A549 (cell line): ENCODE measurements at regions not wholly inside any gene's neighbourhood (a gene's known extent, or its start where the extent isn't known, plus 50 kb on each side); places are given as distances from the start of the nearest gene placed in this dataset.

Experiments used
- ATAC-seq, 2 experiments: fragments of 200-7000 bp in 1 of 2; fragments of >200 bp in 1 of 2; cut with Nextera tagmentation in 1 of 2; cut with Tn5 transposase in 1 of 2; 3 replicates each; pipeline versions ENCODE4 v1.8.0 to v1.9.1; 2018 to 2020; ENCODE audit warnings: mild to moderate bottlenecking in 1 of 2, moderate library complexity in 1 of 2
- CTCF ChIA-PET: fragments of 300-600 bp; sonication (Branson Sonifier 250); formaldehyde crosslinking; extraction: SDS; loops from one replicate; lab custom pipeline; 2021; ENCODE audit warnings: antibody characterized with exemption, inconsistent platforms; lab: Yijun Ruan, JAX
- POLR2A ChIA-PET: fragments of 350-600 bp; formaldehyde crosslinking; extraction: SDS; loops from one replicate; lab custom pipeline; 2021; ENCODE audit warnings: antibody characterized with exemption, inconsistent platforms; lab: Yijun Ruan, JAX
- DNase-seq, 2 experiments: peaks; one replicate each; pipeline versions ENCODE4 v3.0.0 to v3.0.0-alpha.2; 2011 to 2016; ENCODE audit warnings: low read depth in 1 of 2, low spot score in 1 of 2
- FAIRE-seq: peaks from 2 replicates; lab custom pipeline; 2011; peaks lifted over from hg19 to GRCh38; lab: Jason Lieb, UNC
- H3K27ac ChIP-seq, 2 experiments: fragments of >200 bp; sonication (Bioruptor Twin); formaldehyde crosslinking; 3 replicates each; pipeline ENCODE4 v1.5.1; 2016 to 2017
- H3K4me1 ChIP-seq: fragments of >200 bp; sonication (Bioruptor Twin); formaldehyde crosslinking; 3 replicates; pipeline ENCODE4 v1.6.1; 2016
- H3K4me2 ChIP-seq: fragments of >200 bp; sonication (Bioruptor Twin); formaldehyde crosslinking; 3 replicates; pipeline ENCODE4 v1.6.1; 2016
- H3K4me3 ChIP-seq: fragments of >200 bp; sonication (Bioruptor Twin); formaldehyde crosslinking; 3 replicates; pipeline ENCODE4 v1.5.1; 2016
- H3K9me3 ChIP-seq: fragments of >200 bp; sonication (Bioruptor Twin); formaldehyde crosslinking; 3 replicates; pipeline ENCODE4 v1.6.1; 2016
- BHLHE40 ChIP-seq: IDR thresholded peaks from 2 replicates; pipeline ENCODE4 v1.6.1; 2012; ENCODE audit warnings: low read depth, low read length, inconsistent platforms
- CBX8 ChIP-seq: fragments of 200-600 bp; sonication (generic); IDR thresholded peaks from 2 replicates; pipeline ENCODE4 v1.6.1; 2016
- CTCF ChIP-seq: fragments of >200 bp; sonication (Bioruptor Twin); formaldehyde crosslinking; IDR thresholded peaks from 3 replicates; pipeline ENCODE4 v1.5.1; 2016
- E2F6 ChIP-seq: IDR thresholded peaks from 2 replicates; pipeline ENCODE4 v1.6.1; 2012; ENCODE audit warnings: low read depth, borderline replicate concordance
- EP300 ChIP-seq, 2 experiments: fragments of >200 bp; sonication (Bioruptor Twin); formaldehyde crosslinking; IDR thresholded peaks; 2 replicates in 1 of 2; 3 replicates in 1 of 2; pipeline ENCODE4 v1.6.1; 2016 to 2017
- FOXS1 ChIP-seq: fragments of 250-450 bp; sonication (Bioruptor Pico); IDR thresholded peaks from 2 replicates; pipeline ENCODE4 v1.5.0; 2020; ENCODE audit warnings: mild to moderate bottlenecking, moderate library complexity
- HES2 ChIP-seq: fragments of >200 bp; sonication (Bioruptor Twin); formaldehyde crosslinking; IDR thresholded peaks from 2 replicates; pipeline ENCODE4 v1.6.1; 2016
- HMGXB4 ChIP-seq: fragments of 250-450 bp; sonication (Bioruptor Pico); IDR thresholded peaks from 2 replicates; pipeline ENCODE4 v1.5.0; 2021; ENCODE audit warnings: mild to moderate bottlenecking, moderate library complexity, borderline replicate concordance
- HOXB13 ChIP-seq: fragments of 250-450 bp; sonication (Bioruptor Pico); IDR thresholded peaks from 2 replicates; pipeline ENCODE4 v1.5.0; 2020; ENCODE audit warnings: low read depth, mild to moderate bottlenecking, moderate library complexity
- KDM1A ChIP-seq: fragments of 200-600 bp; sonication (generic); IDR thresholded peaks from 2 replicates; pipeline ENCODE4 v1.6.1; 2016; ENCODE audit warnings: low read depth, mild to moderate bottlenecking
- KDM5A ChIP-seq: fragments of 200-600 bp; sonication (generic); IDR thresholded peaks from 2 replicates; pipeline ENCODE4 v1.6.1; 2016; ENCODE audit warnings: antibody characterized with exemption, mild to moderate bottlenecking
- MAZ ChIP-seq: fragments of 150-350 bp; IDR thresholded peaks from 2 replicates; pipeline ENCODE4 v1.6.1; 2014; ENCODE audit warnings: antibody characterized with exemption, low read depth, low read length, borderline replicate concordance
- NPAS2 ChIP-seq: fragments of 250-450 bp; sonication (Bioruptor Pico); IDR thresholded peaks from 2 replicates; pipeline ENCODE4 v1.8.0; 2022; ENCODE audit warnings: mild to moderate bottlenecking, moderate library complexity, borderline replicate concordance
- PHF8 ChIP-seq: fragments of 200-600 bp; sonication (generic); IDR thresholded peaks from 2 replicates; pipeline ENCODE4 v1.6.1; 2016; ENCODE audit warnings: low read depth, mild to moderate bottlenecking, antibody characterized with exemption, moderate library complexity, borderline replicate concordance
- RFX5 ChIP-seq: fragments of 450-650 bp; IDR thresholded peaks from 2 replicates; pipeline ENCODE4 v1.7.1; 2014; ENCODE audit warnings: antibody characterized with exemption, mild to moderate bottlenecking, moderate library complexity
- SMC3 ChIP-seq: fragments of >200 bp; sonication (Bioruptor Twin); formaldehyde crosslinking; IDR thresholded peaks from 3 replicates; pipeline ENCODE4 v1.6.1; 2018; ENCODE audit warnings: inconsistent platforms
- TFCP2L1 ChIP-seq: fragments of 250-450 bp; sonication (Bioruptor Pico); IDR thresholded peaks from 2 replicates; pipeline ENCODE4 v1.5.0; 2021; ENCODE audit warnings: mild to moderate bottlenecking
- ZC3H11A ChIP-seq: fragments of 450-650 bp; IDR thresholded peaks from 2 replicates; pipeline ENCODE4 v1.6.1; 2014; ENCODE audit warnings: antibody characterized with exemption, mild to moderate bottlenecking
- WGBS: methylation state at CpG from one replicate; pipeline ENCODE4 v1.1.6; 2017; ENCODE audit errors: missing lambda C conversion rate; 5-methylcytosine and 5-hydroxymethylcytosine counted together

- CTCF ChIA-PET: interaction anchor here (0.9 kb wide), 1 partner anchor 11 kb away, joined by 3 read pairs; no protein-coding TSS in a partner anchor
- POLR2A ChIA-PET: no interaction called here
- no peak overlapping the region for H3K4me2 ChIP-seq
- TF ChIP-seq HES2 (no peak), KDM1A (no peak), TFCP2L1 (CRISPR knock-in tag) (no peak), ZC3H11A (no peak), NPAS2 (no peak), FOXS1 (CRISPR knock-in tag) (no peak), CBX8 (no peak)
- H3K4me1 ChIP-seq: no peaks in the 10 kb centered on the region
- DNase-seq (no peak), ATAC-seq (no peak), FAIRE-seq (no peak)
- H3K9me3 ChIP-seq: no peaks in the 10 kb centered on the region
- no peak overlapping the region for H3K4me3 ChIP-seq
- H3K27ac ChIP-seq: no peak overlapping the region
- 4% methylated on average over 3 of the region's 3 CpGs for WGBS
These were observed 368.0 kb downstream of the GALR1 start for GRCh38 chr18:77617694-77618093.

- ATAC-seq (no peak), DNase-seq (no peak), FAIRE-seq (no peak)
- no peaks in the 10 kb centered on the region for H3K9me3 ChIP-seq
- ChIA-PET CTCF (no interaction called here), POLR2A (no interaction called here)
- no peak overlapping the region for H3K27ac ChIP-seq
- H3K4me2 ChIP-seq: no peak overlapping the region
- TF ChIP-seq HOXB13 (CRISPR knock-in tag) (no peak), MAZ (no peak), KDM5A (no peak)
- H3K4me1 ChIP-seq: no peaks in the 10 kb centered on the region
- H3K4me3 ChIP-seq: no peak overlapping the region
These were observed 369.9 kb downstream of the GALR1 start for GRCh38 chr18:77619525-77619924.

- DNase-seq: no peak
- 22% methylated on average over 7 of the region's 8 CpGs for WGBS
These were observed 372.5 kb downstream of the GALR1 start for GRCh38 chr18:77622009-77622692.

More at GRCh38 chr18:77622009-77622692, 372.5 kb downstream of the GALR1 start:
- H3K4me2 ChIP-seq: no peak overlapping the region; the same call in 2 of the 3 replicates
- H3K4me1 ChIP-seq: no peaks in the 10 kb centered on the region
- POLR2A ChIA-PET: no interaction called here
- CTCF ChIA-PET: no interaction called here
- H3K27ac ChIP-seq: no peak overlapping the region
- H3K4me3 ChIP-seq: no peak overlapping the region
- TF ChIP-seq CTCF: no peak
- TF ChIP-seq EP300 (IDR thresholded peaks at IDR 0.05): no peak
- no peak for TF ChIP-seq SMC3
- TF ChIP-seq HMGXB4 (CRISPR knock-in tag): no peak
- TF ChIP-seq HES2: no peak
- TF ChIP-seq BHLHE40: no peak
- TF ChIP-seq KDM5A: no peak
- TF ChIP-seq RFX5: no peak
- TF ChIP-seq E2F6: no peak
- TF ChIP-seq PHF8: no peak
- H3K9me3 ChIP-seq: no peaks in the 10 kb centered on the region
- no peak for FAIRE-seq
- no peak for ATAC-seq
